GM18951 (cell line): ENCODE measurements at regions not wholly inside any gene's neighbourhood (a gene's known extent, or its start where the extent isn't known, plus 50 kb on each side); places are given as distances from the start of the nearest gene placed in this dataset.

Source experiments
- POLR2A ChIP-seq: IDR thresholded peaks from 4 replicates; pipeline ENCODE4 v1.6.1; 2011; ENCODE audit warnings: mild to moderate bottlenecking; ENCODE audit not compliant: insufficient read length, insufficient read depth; ENCODE audit errors: extremely low read depth
- in situ Hi-C: fragments of 300-500 bp; cut with MboI; formaldehyde crosslinking; loops from one replicate; pipeline ENCODE4 v1.12.0; 2022; ENCODE audit warnings: low sequenced_read_pairs, mixed read lengths, inconsistent platforms; ENCODE audit not compliant: unreplicated experiment

- in situ Hi-C loops, result no loop called here
- no peak for TF ChIP-seq POLR2A
Measured at GRCh38 chr2:2798337-2798736, 467.3 kb upstream of the MYT1L start.

DNA sequence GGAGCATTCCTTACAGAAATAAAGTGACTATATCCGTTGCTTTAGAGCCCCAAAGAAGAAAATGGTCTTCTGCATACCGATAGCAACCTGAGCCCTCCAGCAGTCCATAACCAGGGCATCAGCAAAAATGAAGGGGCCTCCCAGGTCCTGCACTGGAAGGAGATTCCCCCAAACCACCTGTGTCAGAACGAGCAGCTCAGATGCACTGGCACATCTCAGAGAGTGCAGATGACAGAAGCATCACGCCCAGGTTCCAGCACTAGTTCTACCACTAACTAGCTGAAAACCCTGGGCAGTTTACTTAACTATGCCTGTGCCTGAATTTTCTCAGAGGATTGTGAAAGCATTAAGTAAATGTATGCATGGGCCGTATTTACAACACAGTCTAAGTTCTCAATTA, 466.7 kb upstream of the MYT1L start:
- no peak for TF ChIP-seq POLR2A

DNA sequence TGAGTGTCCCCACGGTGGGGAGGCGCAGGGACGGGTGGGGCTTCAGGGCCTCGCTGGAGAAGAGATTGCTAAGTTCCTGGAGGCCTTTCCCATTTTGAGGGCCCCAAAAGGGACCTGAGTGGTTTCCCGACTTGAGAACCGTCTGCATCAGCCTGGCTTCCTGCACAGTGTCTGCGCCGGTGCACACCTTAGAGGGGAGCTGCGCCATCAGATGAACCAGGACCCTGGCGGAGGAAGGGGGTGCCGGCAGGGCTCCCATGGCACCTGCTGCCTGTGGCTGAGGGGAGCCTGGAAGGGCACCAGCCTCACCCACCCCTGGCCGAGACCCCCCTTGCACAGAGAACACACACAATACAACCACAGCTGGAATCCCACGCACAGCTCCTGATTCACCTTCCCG, 465.1 kb upstream of the MYT1L start:
- TF ChIP-seq POLR2A, result no peak
- in situ Hi-C loops, result no loop called here

More for the DNA sequence above, 466.7 kb upstream of the MYT1L start:
- in situ Hi-C loops, result no loop called here

GRCh38 chr2:2795438-2796091, 464.5 kb upstream of the MYT1L start:
- TF ChIP-seq POLR2A, result no peak
- in situ Hi-C loops, result no loop called here

DNA sequence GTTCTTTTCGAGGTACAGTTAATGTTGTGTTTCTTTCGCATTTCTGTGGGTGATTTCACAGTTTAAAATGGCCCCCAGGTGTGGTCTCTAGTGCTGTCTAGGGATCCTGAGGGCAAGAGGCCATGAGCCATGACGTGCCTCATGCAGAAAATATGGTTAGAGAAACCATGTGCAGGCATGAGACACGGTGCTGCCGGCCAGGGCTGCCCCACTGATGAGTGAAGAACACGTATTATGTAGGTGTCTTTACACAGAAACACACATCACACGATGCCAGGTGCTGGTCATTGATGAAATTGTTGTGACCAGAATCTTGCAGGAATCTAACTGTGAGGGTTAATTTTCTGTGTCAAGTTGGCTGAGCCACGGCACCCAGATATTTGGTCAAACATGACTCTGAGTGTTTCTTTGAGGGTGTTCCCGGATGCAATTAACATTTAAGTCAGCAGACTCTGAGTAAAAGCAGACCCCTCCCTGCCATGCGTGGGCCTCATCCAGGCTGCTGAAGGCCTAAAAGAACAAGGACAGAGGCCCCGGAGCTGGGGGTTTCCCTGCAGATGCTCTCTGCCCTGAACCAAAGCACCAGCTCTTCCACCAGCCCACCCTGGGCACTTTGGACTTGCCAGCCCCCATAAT, 463.0 kb upstream of the MYT1L start:
- no peak for TF ChIP-seq POLR2A
- in situ Hi-C loops, result no loop called here

DNA sequence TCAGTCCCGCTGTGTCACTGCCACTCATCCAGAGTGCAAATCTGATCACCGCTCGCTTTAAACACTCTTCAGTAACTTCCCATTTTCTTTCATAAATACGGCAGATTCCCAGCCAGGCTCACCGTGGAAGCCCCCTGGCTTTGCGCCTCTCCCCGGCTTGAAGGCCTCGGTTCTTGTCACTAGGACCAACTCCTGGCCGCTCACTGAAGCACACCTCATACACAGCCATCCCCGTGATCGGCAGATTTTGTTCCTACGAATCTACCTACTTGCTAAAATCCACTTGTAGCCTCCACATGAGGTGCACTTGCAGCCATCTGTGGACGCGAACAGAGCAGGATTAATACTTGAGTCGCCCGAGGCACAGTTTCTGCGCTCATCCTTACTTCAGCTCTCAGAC, 462.4 kb upstream of the MYT1L start:
- in situ Hi-C loops, result no loop called here
- no peak for TF ChIP-seq POLR2A

GRCh38 chr2:2791606-2792005, 460.5 kb upstream of the MYT1L start:
- in situ Hi-C loops, result no loop called here
- TF ChIP-seq POLR2A, result no peak

DNA sequence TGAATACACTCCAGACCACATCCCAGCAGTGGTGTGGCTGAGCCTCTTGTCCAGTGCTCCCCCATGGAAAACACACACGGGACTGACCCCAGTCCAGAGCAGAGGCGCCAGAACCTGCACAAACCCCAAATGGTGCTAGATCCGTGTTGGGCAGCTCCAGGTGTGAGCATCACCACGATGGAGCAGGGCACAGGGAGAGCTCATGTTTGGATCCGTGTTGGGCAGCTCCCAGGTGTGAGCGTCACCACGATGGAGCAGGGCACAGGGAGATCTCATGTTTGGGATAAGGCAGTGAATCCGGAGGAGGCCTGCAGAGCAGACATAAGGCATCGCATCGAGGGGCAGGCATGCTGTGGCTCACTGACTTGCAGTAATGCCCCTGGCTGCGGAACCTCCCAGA, 460.0 kb upstream of the MYT1L start:
- no peak for TF ChIP-seq POLR2A
- in situ Hi-C loops, result no loop called here

GRCh38 chr2:2788076-2788475, 457.0 kb upstream of the MYT1L start:
- in situ Hi-C loops, result no loop called here
- TF ChIP-seq POLR2A, result no peak

DNA sequence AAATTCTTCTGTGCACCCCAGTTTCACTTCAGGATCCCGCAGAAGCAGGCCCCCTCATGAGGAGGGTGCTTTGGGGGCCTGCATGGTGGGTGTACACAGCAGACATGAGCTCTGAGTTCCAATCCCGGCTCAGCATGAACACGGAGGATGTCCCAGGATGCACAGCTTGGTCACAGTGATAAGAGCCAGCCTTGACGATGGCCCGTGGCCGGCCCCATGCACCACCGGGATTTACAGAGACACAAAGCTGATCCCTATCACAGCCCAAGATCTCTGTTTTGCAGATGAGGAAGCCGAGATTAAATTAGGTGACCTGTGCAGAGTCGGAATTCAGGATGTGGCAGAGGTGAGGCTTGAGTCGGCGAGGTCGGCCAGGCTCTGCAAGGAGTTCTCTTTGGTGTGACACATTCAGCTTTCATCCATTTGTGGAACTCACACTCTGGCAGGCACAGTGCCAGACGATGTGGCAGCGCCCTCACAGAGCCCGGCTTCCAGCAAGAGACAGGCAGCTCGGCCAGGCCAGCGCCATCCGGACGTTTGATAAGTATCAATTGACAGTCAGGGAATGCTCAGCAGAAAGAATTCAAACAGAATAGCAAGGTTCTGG, 456.3 kb upstream of the MYT1L start:
- TF ChIP-seq POLR2A, result no peak
- in situ Hi-C loops, result no loop called here

GRCh38 chr2:2782007-2782406, 450.9 kb upstream of the MYT1L start:
- in situ Hi-C loops, result no loop called here
- TF ChIP-seq POLR2A, result no peak

- TF ChIP-seq POLR2A, result no peak
- in situ Hi-C loops, result no loop called here
Measured at GRCh38 chr2:2779727-2780126, 448.7 kb upstream of the MYT1L start.

- TF ChIP-seq POLR2A, result no peak
- in situ Hi-C loops, result no loop called here
Measured at GRCh38 chr2:2777876-2778275, 446.8 kb upstream of the MYT1L start.

- in situ Hi-C loops, result no loop called here
- no peak for TF ChIP-seq POLR2A
Measured at GRCh38 chr2:2777213-2777612, 446.1 kb upstream of the MYT1L start.
